SU-DHL-6 (cell line): ENCODE measurements at regions not wholly inside any gene's neighbourhood (a gene's known extent, or its start where the extent isn't known, plus 50 kb on each side); places are given as distances from the start of the nearest gene placed in this dataset.

Experiments used
- H2AFZ ChIP-seq: fragments of 200-600 bp; sonication (generic); 2 replicates; pipeline ENCODE4 v1.6.1; 2014; ENCODE audit warnings: low read depth, mild to moderate bottlenecking, moderate library complexity, mixed read lengths, antibody characterized with exemption, low read length; ENCODE audit not compliant: severe bottlenecking
- H3F3A ChIP-seq: fragments of 200-600 bp; shearing (Covaris generic); 2 replicates; pipeline ENCODE4 v1.6.0; 2016; ENCODE audit warnings: antibody characterized with exemption, mild to moderate bottlenecking; ENCODE audit not compliant: insufficient read depth
- H3K27ac ChIP-seq: fragments of 200-600 bp; sonication (generic); 2 replicates; pipeline ENCODE4 v1.5.1; 2016; ENCODE audit warnings: low read depth, mild to moderate bottlenecking, low read length, moderate library complexity, mixed read lengths
- H3K27me3 ChIP-seq: fragments of 200-600 bp; sonication (generic), shearing (Covaris generic); 2 replicates; pipeline ENCODE4 v1.6.0; 2014; ENCODE audit warnings: mild to moderate bottlenecking, low read length
- H3K36me3 ChIP-seq: fragments of 200-600 bp; sonication (generic); 2 replicates; pipeline ENCODE4 v1.6.1; 2014; ENCODE audit warnings: mild to moderate bottlenecking, low read length, mixed read lengths
- H3K4me2 ChIP-seq: fragments of 300-600, 200-600 bp; shearing (Covaris generic), sonication (generic); 2 replicates; pipeline ENCODE4 v1.6.0; 2014; ENCODE audit warnings: low read length, low read depth, mild to moderate bottlenecking; ENCODE audit not compliant: poor library complexity, severe bottlenecking
- H3K4me3 ChIP-seq: fragments of 200-600 bp; sonication (generic); 2 replicates; pipeline ENCODE4 v1.5.1; 2014; ENCODE audit warnings: antibody characterized with exemption, low read length, mild to moderate bottlenecking, mixed read lengths; ENCODE audit not compliant: insufficient read depth, poor library complexity, severe bottlenecking
- H3K79me2 ChIP-seq: fragments of 200-600 bp; sonication (generic); 2 replicates; pipeline ENCODE4 v1.6.1; 2014; ENCODE audit warnings: mild to moderate bottlenecking, low read length, moderate library complexity; ENCODE audit not compliant: insufficient read depth
- H3K9ac ChIP-seq: fragments of 200-600 bp; sonication (generic); 2 replicates; pipeline ENCODE4 v1.7.0; 2014; ENCODE audit warnings: mild to moderate bottlenecking, low read length
- H3K9me2 ChIP-seq: fragments of 200-600 bp; sonication (generic); replicated peaks from 2 replicates; pipeline ENCODE4 v1.6.1; 2014; ENCODE audit warnings: low read length; ENCODE audit not compliant: insufficient read depth
- H3K9me3 ChIP-seq: fragments of 200-600 bp; sonication (generic); 2 replicates; pipeline ENCODE4 v1.6.1; 2014; ENCODE audit warnings: low read length, mixed read lengths; ENCODE audit not compliant: insufficient read depth
- H4K20me1 ChIP-seq: fragments of 200-600 bp; sonication (generic); 2 replicates; pipeline ENCODE4 v1.6.1; 2014; ENCODE audit warnings: low read depth, mild to moderate bottlenecking, antibody characterized with exemption, low read length, moderate library complexity, mixed read lengths
- CTCF ChIP-seq: fragments of 200-600 bp; sonication (generic); IDR thresholded peaks from one replicate; pipeline ENCODE4 v1.5.1; 2017; ENCODE audit warnings: antibody characterized with exemption, mild to moderate bottlenecking, low read length, moderate library complexity; ENCODE audit not compliant: insufficient read depth, poor library complexity, severe bottlenecking
- EZH2phosphoT487 ChIP-seq: fragments of 200-600 bp; sonication (generic), shearing (Covaris generic); conservative IDR thresholded peaks from 2 replicates; pipeline ENCODE4 v1.6.1; 2018; ENCODE audit warnings: mild to moderate bottlenecking, antibody characterized with exemption, low read length, moderate library complexity, mixed read lengths

GRCh38 chr16:73616166-73616753, 568.3 kb upstream of the ZFHX3 start:
- Histone ChIP-seq H3K9ac (no peak overlapping the region), H3F3A (no peaks in the 10 kb centered on the region), H3K79me2 (no peaks in the 10 kb centered on the region), H3K4me3 (no peak overlapping the region), H3K9me3 (no peaks in the 10 kb centered on the region), H3K9me2 (no peaks in the 10 kb centered on the region), H2AFZ (no peak overlapping the region), H3K36me3 (no peaks in the 10 kb centered on the region), H3K4me2 (no peak overlapping the region), H3K27ac (no peak overlapping the region), H4K20me1 (no peaks in the 10 kb centered on the region), H3K27me3 (no peaks in the 10 kb centered on the region)
- no peak for TF ChIP-seq EZH2phosphoT487
- no peak for TF ChIP-seq CTCF

- TF ChIP-seq CTCF (no peak), EZH2phosphoT487 (no peak)
- H3K27me3 ChIP-seq, result no peaks in the 10 kb centered on the region
- H3K4me2 ChIP-seq, result no peak overlapping the region
Measured at GRCh38 chr16:73615071-73615940, 567.4 kb upstream of the ZFHX3 start.

GRCh38 chr16:73614131-73614530, 566.2 kb upstream of the ZFHX3 start:
- Histone ChIP-seq H2AFZ (no peak overlapping the region), H3K4me2 (no peak overlapping the region), H3K36me3 (no peaks in the 10 kb centered on the region), H3K4me3 (no peak overlapping the region), H3K27ac (no peak overlapping the region), H3K9ac (no peak overlapping the region), H3K27me3 (no peaks in the 10 kb centered on the region), H3F3A (no peaks in the 10 kb centered on the region), H3K79me2 (no peaks in the 10 kb centered on the region), H3K9me3 (no peaks in the 10 kb centered on the region), H4K20me1 (no peaks in the 10 kb centered on the region), H3K9me2 (no peaks in the 10 kb centered on the region)
- TF ChIP-seq EZH2phosphoT487, result no peak
- no peak for TF ChIP-seq CTCF

More at GRCh38 chr16:73615071-73615940, 567.4 kb upstream of the ZFHX3 start:
- no peaks in the 10 kb centered on the region for H3K36me3 ChIP-seq
- no peak overlapping the region for H3K27ac ChIP-seq
- H3K79me2 ChIP-seq, result no peaks in the 10 kb centered on the region
- H3K9me3 ChIP-seq, result no peaks in the 10 kb centered on the region
- no peaks in the 10 kb centered on the region for H3K9me2 ChIP-seq
- H4K20me1 ChIP-seq, result no peaks in the 10 kb centered on the region
- H3F3A ChIP-seq, result no peaks in the 10 kb centered on the region
- no peak overlapping the region for H3K4me3 ChIP-seq
- H2AFZ ChIP-seq, result no peak overlapping the region
- no peak overlapping the region for H3K9ac ChIP-seq
